Fibroblast of lung (primary cell): ENCODE measurements at regions not wholly inside any gene's neighbourhood (a gene's known extent, or its start where the extent isn't known, plus 50 kb on each side); places are given as distances from the start of the nearest gene placed in this dataset.

Source experiments
- DNase-seq, 2 donors: peaks; one replicate each; pipeline versions ENCODE4 v3.0.0 to v3.0.0-alpha.2; 2010; ENCODE audit warnings: low read depth in 2 of 2
- H2AFZ ChIP-seq: 2 replicates; pipeline ENCODE4 v1.5.1; 2012; ENCODE audit warnings: low read length, control low read depth, inconsistent platforms
- H3K27ac ChIP-seq: 2 replicates; pipeline ENCODE4 v1.5.1; 2011; ENCODE audit warnings: low read length, control low read depth; ENCODE audit not compliant: insufficient read depth
- H3K27me3 ChIP-seq: 2 replicates; pipeline ENCODE4 v1.5.1; 2011; ENCODE audit warnings: mild to moderate bottlenecking, low read length; ENCODE audit not compliant: control insufficient read depth, insufficient read depth
- H3K36me3 ChIP-seq: 2 replicates; pipeline ENCODE4 v1.5.1; 2011; ENCODE audit warnings: low read length; ENCODE audit not compliant: control insufficient read depth, insufficient read depth
- H3K4me1 ChIP-seq: 2 replicates; pipeline ENCODE4 v1.5.1; 2011; ENCODE audit warnings: low read length; ENCODE audit not compliant: control insufficient read depth, insufficient read depth; ENCODE audit errors: extremely low read depth
- H3K4me2 ChIP-seq: 2 replicates; pipeline ENCODE4 v1.5.1; 2011; ENCODE audit warnings: low read length, control low read depth; ENCODE audit not compliant: insufficient read depth; ENCODE audit errors: extremely low read depth
- H3K4me3 ChIP-seq, 4 experiments: fragments of 200-600 bp in 1 of 4; sonication (generic) in 1 of 4; replicated peaks in 1 of 4; 2 replicates each; pipeline ENCODE4 v1.5.1; 2011 to 2016; ENCODE audit warnings: low read length in 4 of 4, low read depth in 3 of 4, mild to moderate bottlenecking in 3 of 4, control low read depth in 2 of 4, inconsistent platforms in 1 of 4, mixed read lengths in 1 of 4; ENCODE audit not compliant: insufficient read depth in 1 of 4; ENCODE audit errors: control extremely low read depth in 1 of 4
- H3K79me2 ChIP-seq: 2 replicates; pipeline ENCODE4 v1.5.1; 2012; ENCODE audit warnings: mild to moderate bottlenecking, low read length, inconsistent platforms; ENCODE audit not compliant: control insufficient read depth, insufficient read depth
- H3K9ac ChIP-seq: 2 replicates; pipeline ENCODE4 v1.5.1; 2011; ENCODE audit warnings: mild to moderate bottlenecking, low read length, control low read depth; ENCODE audit not compliant: insufficient read depth
- H3K9me3 ChIP-seq: 2 replicates; pipeline ENCODE4 v1.5.1; 2012; ENCODE audit warnings: low read depth, low read length; ENCODE audit not compliant: control insufficient read depth, insufficient read depth
- H4K20me1 ChIP-seq: 2 replicates; pipeline ENCODE4 v1.5.1; 2011; ENCODE audit warnings: low read length; ENCODE audit not compliant: control insufficient read depth, insufficient read depth; ENCODE audit errors: extremely low read depth
- EZH2 ChIP-seq: IDR thresholded peaks from 2 replicates; pipeline ENCODE4 v1.5.1; 2012; ENCODE audit warnings: low read length, control low read depth, mild to moderate bottlenecking; ENCODE audit errors: missing control alignments
- TF ChIP-seq, protein P1 (sequence below), 2 donors: IDR thresholded peaks in 1 of 2; conservative IDR thresholded peaks in 1 of 2; 1 replicate in 1 of 2; 2 replicates in 1 of 2; pipeline ENCODE4 v1.5.1; 2011 to 2012; ENCODE audit warnings: low read length in 2 of 2, control low read depth in 1 of 2, inconsistent platforms in 1 of 2, low read depth in 1 of 2, mild to moderate bottlenecking in 1 of 2

DNA sequence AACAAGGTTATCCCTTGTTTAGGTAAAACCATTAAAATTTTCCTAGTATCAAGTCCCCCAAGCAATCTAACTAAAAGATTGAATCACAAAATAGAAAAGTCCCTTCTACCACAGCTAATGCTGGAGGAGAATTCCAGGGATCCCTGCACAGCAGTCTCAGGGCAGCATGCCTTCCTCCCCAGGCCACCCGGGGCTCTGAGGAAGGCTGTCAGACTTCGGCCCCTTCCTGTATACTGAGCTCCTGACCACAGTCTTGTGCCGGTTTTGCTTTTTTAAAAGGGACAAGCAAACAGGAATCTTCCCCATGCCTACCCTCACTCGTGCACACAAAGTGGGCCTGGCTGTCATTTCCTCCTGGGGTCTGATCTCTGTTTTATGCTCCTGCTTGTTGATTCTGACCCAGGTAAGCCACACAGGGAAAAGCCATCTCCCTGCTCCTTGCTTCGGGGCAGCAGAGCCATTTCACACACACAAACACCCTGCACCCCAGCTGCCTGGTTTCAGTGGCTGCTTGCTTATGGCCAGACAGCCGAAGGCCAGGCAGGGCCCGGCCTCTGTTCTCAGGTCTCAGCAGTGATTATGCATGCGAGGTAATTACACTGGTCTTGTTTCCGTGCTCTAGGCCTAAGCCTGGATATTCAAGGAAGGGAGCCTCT, 211.9 kb downstream of the NXNL2 start:
- H3K36me3 ChIP-seq, result no peaks in the 10 kb centered on the region
- peak overlapping the region; percentile 7 for H2AFZ ChIP-seq
- no peak for DNase-seq
- peaks cover 35% of the 10 kb centered on the region for H3K4me1 ChIP-seq
- peak overlapping the region; percentile 65 for H3K27ac ChIP-seq
- H3K9me3 ChIP-seq, result no peaks in the 10 kb centered on the region
- no peak overlapping the region for H3K4me3 ChIP-seq
- H3K4me2 ChIP-seq, result peak overlapping the region; percentile 17
- H3K27me3 ChIP-seq, result no peaks in the 10 kb centered on the region
- TF ChIP-seq, protein P1, sequence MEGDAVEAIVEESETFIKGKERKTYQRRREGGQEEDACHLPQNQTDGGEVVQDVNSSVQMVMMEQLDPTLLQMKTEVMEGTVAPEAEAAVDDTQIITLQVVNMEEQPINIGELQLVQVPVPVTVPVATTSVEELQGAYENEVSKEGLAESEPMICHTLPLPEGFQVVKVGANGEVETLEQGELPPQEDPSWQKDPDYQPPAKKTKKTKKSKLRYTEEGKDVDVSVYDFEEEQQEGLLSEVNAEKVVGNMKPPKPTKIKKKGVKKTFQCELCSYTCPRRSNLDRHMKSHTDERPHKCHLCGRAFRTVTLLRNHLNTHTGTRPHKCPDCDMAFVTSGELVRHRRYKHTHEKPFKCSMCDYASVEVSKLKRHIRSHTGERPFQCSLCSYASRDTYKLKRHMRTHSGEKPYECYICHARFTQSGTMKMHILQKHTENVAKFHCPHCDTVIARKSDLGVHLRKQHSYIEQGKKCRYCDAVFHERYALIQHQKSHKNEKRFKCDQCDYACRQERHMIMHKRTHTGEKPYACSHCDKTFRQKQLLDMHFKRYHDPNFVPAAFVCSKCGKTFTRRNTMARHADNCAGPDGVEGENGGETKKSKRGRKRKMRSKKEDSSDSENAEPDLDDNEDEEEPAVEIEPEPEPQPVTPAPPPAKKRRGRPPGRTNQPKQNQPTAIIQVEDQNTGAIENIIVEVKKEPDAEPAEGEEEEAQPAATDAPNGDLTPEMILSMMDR (conservative IDR thresholded peaks at IDR 0.05 in 1 of 2, IDR thresholded peaks at IDR 0.05 in 1 of 2; ENCODE audit: low read depth in 1 of 2, low read length in 2 of 2), result no peak
- no peak for TF ChIP-seq EZH2
- H3K79me2 ChIP-seq, result no peaks in the 10 kb centered on the region
- no peak overlapping the region for H3K9ac ChIP-seq
- H4K20me1 ChIP-seq, result no peaks in the 10 kb centered on the region

DNA sequence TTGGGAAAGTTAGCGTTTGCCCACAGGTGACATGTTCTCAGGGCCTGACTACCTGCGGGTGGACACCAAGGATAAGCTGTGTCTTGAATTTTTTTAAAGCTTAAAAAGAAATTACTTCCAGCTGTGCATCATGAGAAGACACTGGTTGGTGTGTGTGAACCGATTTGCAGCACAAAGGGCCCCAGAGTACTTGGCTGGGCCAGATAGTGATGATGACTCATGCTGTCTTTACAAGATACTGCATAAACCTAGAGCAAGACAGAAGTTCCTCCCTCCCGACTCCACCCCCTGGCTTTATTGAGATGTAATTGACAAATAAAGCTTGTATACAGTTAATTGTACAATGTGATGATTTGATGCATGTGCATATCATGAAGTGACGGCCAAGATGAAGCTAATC, 212.8 kb downstream of the NXNL2 start:
- H3K79me2 ChIP-seq, result no peaks in the 10 kb centered on the region
- H3K9me3 ChIP-seq, result no peaks in the 10 kb centered on the region
- peak; percentile 94 for DNase-seq
- H3K4me2 ChIP-seq, result no peak overlapping the region
- no peaks in the 10 kb centered on the region for H3K27me3 ChIP-seq
- no peak overlapping the region for H3K4me3 ChIP-seq
- H4K20me1 ChIP-seq, result no peaks in the 10 kb centered on the region
- H3K4me1 ChIP-seq, result peaks cover 32% of the 10 kb centered on the region
- peak overlapping the region; percentile 65 for H3K27ac ChIP-seq
- no peaks in the 10 kb centered on the region for H3K36me3 ChIP-seq
- no peak overlapping the region for H3K9ac ChIP-seq
- no peak for TF ChIP-seq EZH2
- TF ChIP-seq, protein P1 (conservative IDR thresholded peaks at IDR 0.05 in 1 of 2, IDR thresholded peaks at IDR 0.05 in 1 of 2; ENCODE audit: low read depth in 1 of 2, low read length in 2 of 2), result peak in 1 of 2 donors; percentile 2
- H2AFZ ChIP-seq, result no peak overlapping the region

DNA sequence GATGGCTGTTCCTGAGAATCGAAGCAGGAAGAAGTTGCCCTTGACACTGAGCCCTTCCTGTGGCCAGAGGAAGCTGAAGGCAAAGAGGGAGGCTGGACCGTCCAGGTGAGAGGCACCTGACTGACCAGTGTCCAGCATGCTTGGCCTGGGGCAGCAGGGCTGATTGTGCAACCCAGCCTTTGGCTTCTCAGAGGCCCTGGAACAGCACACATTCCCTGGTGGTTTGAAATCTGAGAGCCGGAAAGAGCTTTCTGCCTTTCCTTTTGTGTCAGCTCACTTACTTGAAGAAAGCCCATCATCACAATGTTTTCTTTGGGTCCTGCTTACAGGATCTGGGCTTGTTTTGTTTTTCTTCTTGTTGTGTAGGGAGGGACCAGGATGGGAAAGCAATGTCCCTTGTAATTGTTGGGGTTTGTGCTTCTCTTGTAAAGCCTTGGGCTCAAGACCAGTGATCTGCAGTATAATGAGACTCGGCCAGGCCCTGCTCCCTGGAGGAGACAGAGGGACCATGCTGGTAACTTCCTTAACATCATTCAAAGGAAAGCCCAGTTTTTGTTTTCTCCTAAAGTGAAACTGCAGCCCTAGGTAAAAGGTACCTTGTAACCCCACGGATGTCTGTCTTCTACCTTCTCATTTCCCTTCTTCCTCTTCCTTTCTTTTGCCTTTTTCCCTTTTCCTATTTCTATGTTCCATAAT, 213.7 kb downstream of the NXNL2 start:
- H3K4me2 ChIP-seq, result no peak overlapping the region
- no peak overlapping the region for H2AFZ ChIP-seq
- peaks cover 32% of the 10 kb centered on the region for H3K4me1 ChIP-seq
- H4K20me1 ChIP-seq, result no peaks in the 10 kb centered on the region
- no peaks in the 10 kb centered on the region for H3K79me2 ChIP-seq
- no peaks in the 10 kb centered on the region for H3K36me3 ChIP-seq
- peak; percentile 69 to 85 for DNase-seq
- TF ChIP-seq EZH2, result no peak
- TF ChIP-seq, protein P1 (conservative IDR thresholded peaks at IDR 0.05 in 1 of 2, IDR thresholded peaks at IDR 0.05 in 1 of 2; ENCODE audit: low read depth in 1 of 2, low read length in 2 of 2), result no peak
- H3K9ac ChIP-seq, result no peak overlapping the region
- H3K27me3 ChIP-seq, result no peaks in the 10 kb centered on the region
- H3K4me3 ChIP-seq, result no peak overlapping the region
- no peaks in the 10 kb centered on the region for H3K9me3 ChIP-seq
- no peak overlapping the region for H3K27ac ChIP-seq
